HG03039 (cell line): ENCODE measurements at regions not wholly inside any gene's neighbourhood (a gene's known extent, or its start where the extent isn't known, plus 50 kb on each side); places are given as distances from the start of the nearest gene placed in this dataset.

Experiments used
- ATAC-seq: cut with Tn5 transposase; IDR thresholded peaks from one replicate; pipeline ENCODE4 v1.9.1; 2021; ENCODE audit warnings: mild to moderate bottlenecking, moderate library complexity; ENCODE audit not compliant: unreplicated experiment

GRCh38 chr9:118165451-118165850, 461.2 kb downstream of the TLR4 start:
- no peak for ATAC-seq

DNA sequence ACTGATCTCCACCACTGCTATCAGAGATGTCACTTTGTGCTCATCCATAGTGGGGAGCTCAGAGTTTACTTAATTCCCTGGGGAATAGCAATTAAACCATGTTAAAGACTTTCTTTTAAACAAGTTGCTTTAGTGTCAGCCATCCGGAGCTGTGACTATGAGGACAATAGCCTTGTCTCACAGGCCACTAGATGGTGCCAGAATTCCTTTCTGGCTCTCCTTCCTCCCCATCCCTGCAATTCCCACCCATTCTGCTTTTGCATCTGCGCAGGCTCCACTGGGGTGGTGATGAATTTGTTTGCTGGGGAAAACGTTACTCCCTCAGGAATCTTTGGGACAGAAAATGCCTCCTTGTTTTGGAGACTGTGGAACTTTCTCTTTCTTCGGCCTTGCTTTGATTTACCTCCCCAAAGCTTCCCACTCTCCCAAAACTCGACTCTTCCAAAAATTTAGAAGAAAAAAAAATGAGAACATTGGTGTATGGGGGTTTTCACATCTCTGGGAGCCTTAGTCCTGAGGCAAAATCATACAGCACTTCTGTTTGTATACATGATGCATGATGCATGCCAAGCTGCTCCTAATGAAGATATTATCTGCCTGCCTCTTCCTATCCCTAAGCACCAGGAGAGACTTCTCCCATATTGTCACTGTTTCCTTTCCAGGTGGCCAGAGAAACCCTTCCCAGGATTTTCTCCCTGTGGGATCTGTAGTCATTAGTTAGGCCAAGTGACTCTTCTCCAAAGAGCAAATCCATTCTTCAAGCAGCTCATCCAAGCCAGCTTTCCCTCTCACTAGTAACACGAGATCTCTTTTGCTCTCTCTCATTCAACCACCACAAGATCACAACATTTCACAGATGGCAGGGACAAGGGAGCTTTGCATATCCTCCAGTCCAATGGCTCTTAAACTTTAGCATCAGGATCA, 466.1 kb downstream of the TLR4 start:
- no peak for ATAC-seq

GRCh38 chr9:118177241-118177640, 473.0 kb downstream of the TLR4 start:
- ATAC-seq: no peak

GRCh38 chr9:118183576-118183975, 479.4 kb downstream of the TLR4 start:
- ATAC-seq: no peak

DNA sequence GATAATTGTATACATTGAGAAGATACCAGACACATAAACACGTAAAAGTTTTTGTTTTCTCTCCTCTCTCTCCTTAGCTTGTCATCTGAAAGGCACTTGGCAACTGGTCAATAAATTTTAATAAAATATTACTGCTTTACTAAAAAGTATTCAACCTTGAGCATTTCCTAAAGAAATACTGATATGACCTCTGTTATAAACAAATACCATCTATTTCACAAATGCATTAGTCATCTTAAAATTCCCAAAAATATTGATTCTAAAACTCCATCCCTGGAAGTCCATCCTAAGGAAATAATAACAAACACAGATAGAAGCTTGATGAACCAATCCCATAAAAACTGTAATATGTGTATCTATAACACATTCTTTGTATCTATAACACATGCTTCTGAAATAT, 483.2 kb downstream of the TLR4 start:
- no peak for ATAC-seq

GRCh38 chr9:118189615-118190014, 485.4 kb downstream of the TLR4 start:
- no peak for ATAC-seq

GRCh38 chr9:118192807-118193206, 488.6 kb downstream of the TLR4 start:
- ATAC-seq: no peak

GRCh38 chr9:118209343-118209742, 505.1 kb downstream of the TLR4 start:
- ATAC-seq: no peak

DNA sequence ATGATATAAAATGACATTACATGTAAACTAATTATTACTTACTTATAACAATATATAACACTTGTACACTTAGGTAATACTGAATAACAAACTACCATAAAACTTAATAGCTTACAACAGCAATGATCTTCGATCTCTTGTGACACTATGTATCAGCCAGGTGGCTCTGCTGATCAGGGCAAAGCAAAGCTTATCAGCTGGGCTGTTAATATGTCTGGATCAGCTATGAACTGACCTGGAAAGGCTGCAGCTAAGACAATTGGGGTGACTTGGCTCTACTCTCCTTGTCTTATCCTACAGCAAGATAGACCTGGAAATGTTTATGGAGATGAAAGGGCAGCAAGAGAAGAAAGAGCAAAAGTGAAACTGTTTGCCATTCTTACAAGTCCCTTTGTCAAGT, 511.3 kb downstream of the TLR4 start:
- no peak for ATAC-seq

GRCh38 chr9:118222375-118222774, 518.2 kb downstream of the TLR4 start:
- no peak for ATAC-seq

GRCh38 chr9:118223111-118223510, 518.9 kb downstream of the TLR4 start:
- no peak for ATAC-seq

GRCh38 chr9:118230329-118230728, 526.1 kb downstream of the TLR4 start:
- no peak for ATAC-seq

DNA sequence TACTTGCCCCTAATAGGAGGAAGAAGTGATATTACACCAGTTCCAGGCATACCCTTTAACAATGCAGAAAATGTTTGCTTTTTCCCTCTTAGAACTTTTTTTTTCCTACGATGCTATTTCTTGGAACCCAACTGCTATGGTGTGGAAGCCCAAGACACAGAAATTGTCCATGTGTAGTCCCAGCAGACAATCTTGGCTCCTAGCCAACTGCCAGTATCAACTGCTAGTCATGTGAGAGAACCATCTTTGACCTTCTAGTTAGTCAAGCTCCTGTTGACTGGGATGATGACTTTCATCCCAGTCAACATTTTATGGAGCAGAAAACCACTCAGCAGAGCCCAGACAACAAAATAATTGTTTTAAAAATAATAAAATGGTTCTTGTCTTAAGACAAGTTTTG, 532.4 kb downstream of the TLR4 start:
- ATAC-seq: no peak

- no peak for ATAC-seq
Measured at GRCh38 chr9:118238139-118238538, 533.9 kb downstream of the TLR4 start.

DNA sequence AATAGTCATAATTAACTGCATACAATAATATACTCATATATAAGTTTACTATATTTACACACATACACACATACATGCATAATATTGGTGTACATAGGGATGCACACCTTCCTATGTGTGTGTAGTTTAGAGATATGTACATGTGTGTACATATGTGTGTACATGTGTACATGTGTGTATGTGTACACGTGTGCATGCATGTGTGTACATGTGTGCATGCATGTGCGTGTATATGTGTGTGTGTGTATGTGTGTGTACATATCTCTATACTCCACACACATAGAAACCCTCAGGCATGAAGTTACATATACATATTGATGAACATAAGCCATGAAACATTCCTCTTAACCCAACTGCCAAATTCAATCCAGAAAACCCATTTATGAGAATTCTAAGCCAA, 547.8 kb downstream of the TLR4 start:
- no peak for ATAC-seq

- no peak for ATAC-seq
Measured at GRCh38 chr9:118262191-118262590, 558.0 kb downstream of the TLR4 start.

DNA sequence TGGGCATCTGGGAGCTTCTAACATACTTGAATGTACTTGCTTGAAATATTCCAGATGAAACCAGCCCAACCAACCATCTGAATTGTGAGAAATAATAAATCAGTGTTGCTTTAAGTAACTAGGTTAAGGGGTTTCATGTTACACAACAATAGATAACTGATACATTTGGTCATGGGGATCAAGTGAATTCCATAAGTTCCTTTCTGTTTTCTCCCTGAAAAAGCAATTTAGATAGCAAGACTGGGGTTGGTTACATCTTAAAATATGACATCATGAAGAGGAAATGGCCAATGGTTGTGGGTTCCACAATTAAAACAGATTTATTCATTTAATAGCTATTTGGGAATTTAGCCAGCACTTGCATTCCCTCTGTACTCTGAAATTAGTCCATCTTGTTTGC, 559.7 kb downstream of the TLR4 start:
- no peak for ATAC-seq

DNA sequence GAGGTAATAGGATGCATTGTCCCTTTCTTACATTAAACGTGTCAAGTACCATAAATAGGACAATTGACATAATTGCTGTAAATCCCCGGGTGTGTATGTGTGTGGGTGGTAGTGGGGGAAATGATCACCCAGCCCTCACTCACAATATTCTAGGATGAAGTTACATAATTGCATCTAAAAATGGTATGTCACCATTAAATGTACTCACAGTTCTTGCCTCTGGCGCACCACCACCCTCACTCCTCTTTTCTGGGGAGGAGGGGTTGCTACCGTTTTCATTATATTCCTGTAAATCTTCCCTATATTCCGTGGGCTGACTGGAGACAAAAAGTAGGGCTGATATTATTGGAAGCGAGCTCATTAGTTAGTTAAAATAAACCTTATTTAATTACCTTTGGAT, 563.8 kb downstream of the TLR4 start:
- ATAC-seq: no peak

GRCh38 chr9:118269623-118270022, 565.4 kb downstream of the TLR4 start:
- no peak for ATAC-seq

DNA sequence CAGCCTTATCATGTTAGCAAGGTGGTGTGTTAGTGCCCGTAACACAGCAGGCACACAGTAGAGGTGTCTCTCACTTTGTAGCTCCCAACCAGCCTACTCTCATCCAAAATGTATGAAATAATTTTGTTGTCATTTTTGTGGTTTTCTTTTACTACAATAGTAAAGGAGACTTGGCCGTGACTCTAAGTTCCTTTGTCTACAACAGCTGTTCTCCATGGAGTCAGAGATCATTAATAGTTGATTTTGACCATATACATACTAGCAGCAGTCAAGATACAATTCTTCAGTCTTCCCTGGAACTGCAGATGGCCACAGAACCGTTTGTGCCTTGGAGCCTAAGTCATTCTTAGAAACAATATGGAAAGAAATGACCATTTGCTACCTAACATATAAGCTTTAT, 567.1 kb downstream of the TLR4 start:
- no peak for ATAC-seq

DNA sequence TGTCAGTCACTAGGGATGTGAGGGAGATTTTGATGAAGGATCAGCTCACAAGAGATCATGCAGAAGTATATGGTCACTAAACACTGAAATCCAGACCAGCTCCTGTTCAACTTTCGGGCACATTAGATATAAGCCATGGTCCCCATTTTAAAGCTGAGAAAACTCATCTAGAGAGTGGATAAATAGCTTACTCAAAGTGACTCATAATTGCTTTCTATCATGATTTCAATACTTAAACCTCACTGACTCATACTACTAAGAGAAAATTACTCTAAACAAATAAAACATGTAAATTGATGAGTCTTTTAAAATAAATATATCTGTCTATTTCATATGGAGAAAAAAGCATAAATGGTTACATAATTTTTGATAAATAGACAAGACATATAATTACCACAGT, 567.7 kb downstream of the TLR4 start:
- no peak for ATAC-seq

DNA sequence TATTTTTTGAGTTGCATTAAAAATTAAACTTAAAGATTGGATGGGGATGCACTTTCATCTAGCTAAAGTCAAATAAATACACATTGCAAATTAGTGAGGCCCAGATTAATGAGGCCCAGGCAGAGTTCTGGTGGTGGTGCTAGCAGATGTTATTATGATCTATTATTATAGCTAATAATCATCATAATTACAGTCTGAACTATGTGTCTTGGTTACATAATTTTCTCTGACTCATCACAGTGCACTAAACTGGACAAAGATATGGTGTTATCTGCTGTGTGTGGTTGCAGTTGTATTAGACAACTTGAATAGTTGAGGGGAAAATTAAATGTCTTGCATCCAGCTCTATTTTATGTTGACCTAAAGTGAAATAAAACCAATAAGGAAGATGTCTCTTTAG, 568.8 kb downstream of the TLR4 start:
- ATAC-seq: no peak

GRCh38 chr9:118276784-118277183, 572.6 kb downstream of the TLR4 start:
- ATAC-seq: no peak
